Pancreas (tissue), 10 donors: ENCODE measurements at regions not wholly inside any gene's neighbourhood (a gene's known extent, or its start where the extent isn't known, plus 50 kb on each side); places are given as distances from the start of the nearest gene placed in this dataset.

Source experiments
- ATAC-seq, 4 donors: fragments of 200-7000 bp; cut with Tn5 transposase; one replicate each; pipeline versions ENCODE4 v1.8.0 to v1.9.1; 2020; ENCODE audit warnings: mild to moderate bottlenecking in 4 of 4, moderate library complexity in 4 of 4
- DNase-seq, 6 donors: peaks; one replicate each; pipeline ENCODE4 v3.0.0-alpha.2; 2020
- FAIRE-seq: peaks from 2 replicates; lab custom pipeline; 2012; peaks lifted over from hg19 to GRCh38; lab: Jason Lieb, UNC
- H3K27ac ChIP-seq, 4 donors: fragments of 200-600 bp; sonication (generic); 1 replicate in 3 of 4; 2 replicates in 1 of 4; pipeline versions ENCODE4 v1.5.0 to v1.8.0; 2020
- H3K27me3 ChIP-seq, 4 donors: fragments of 200-600 bp; one replicate each; pipeline ENCODE4 v1.8.0; 2021
- H3K36me3 ChIP-seq, 3 donors: fragments of 200-600 bp; sonication (generic) in 1 of 3; one replicate each; pipeline versions ENCODE4 v1.5.0 to v1.8.0; 2020 to 2021
- H3K4me1 ChIP-seq, 3 donors: fragments of 200-600 bp; one replicate each; pipeline ENCODE4 v1.8.0; 2021
- H3K4me3 ChIP-seq, 4 donors: fragments of 200-600 bp; sonication (generic) in 2 of 4; one replicate each; pipeline versions ENCODE4 v1.5.0 to v1.8.0; 2020 to 2021
- H3K9me3 ChIP-seq, 4 donors: fragments of 200-600 bp; one replicate each; pipeline ENCODE4 v1.8.0; 2021
- CTCF ChIP-seq, 4 donors: fragments of 200-600 bp; sonication (generic) in 3 of 4; IDR thresholded peaks; one replicate each; pipeline versions ENCODE4 v1.5.0 to v1.8.0; 2021; ENCODE audit warnings: antibody characterized with exemption in 4 of 4
- WGBS, 2 donors: extraction: QIAGEN DNeasy Blood & Tissue Kit; methylation state at CpG; one replicate each; pipeline ENCODE4 v1.1.7; 2013; 5-methylcytosine and 5-hydroxymethylcytosine counted together
- intact Hi-C, 3 donors: fragments of 100-400 bp; cut with DNase I; formaldehyde crosslinking; loops; one replicate each; pipeline versions ENCODE4 v1.11.1 to v1.14.2; 2022
- donor health status: healthy with polysubstance abuse.
- donor health status: DM: no; HTN: no; CAD: no; lungs with moderate emphysema.
- donor health status: DM: no; HTN: no; CAD: no.
- donor health status: control.
- donor health status: control.
- donor health status: Bipolar disorder and iron deficiency.
- donor health status: DM: yes; HTN: yes; CAD: no.
- donor health status: DM: no; HTN: no; CAD: no.
- donor health status: DM: no; HTN: no; CAD: no.
- donor health status: DM: yes; HTN: yes; CAD: no.

GRCh38 chr3:148073721-148074456 is 623.8 kb upstream of the AGTR1 start:
- FAIRE-seq (no peak), ATAC-seq (no peak), DNase-seq (no peak)
- Histone ChIP-seq H3K4me1 (no peaks in the 10 kb centered on the region), H3K9me3 (no peaks in the 10 kb centered on the region), H3K36me3 (no peaks in the 10 kb centered on the region), H3K4me3 (no peak overlapping the region), H3K27me3 (no peaks in the 10 kb centered on the region), H3K27ac (no peak overlapping the region)
- WGBS, 2 donors, result 72 to 76% methylated on average over 4 of the region's 4 CpGs
- intact Hi-C loops, result no loop called here
- TF ChIP-seq CTCF (IDR thresholded peaks at IDR 0.05), result no peak

- WGBS, 2 donors, result 66 to 69% methylated on average over 2 of the region's 2 CpGs
- Histone ChIP-seq H3K27me3 (no peaks in the 10 kb centered on the region), H3K4me1 (no peaks in the 10 kb centered on the region), H3K9me3 (no peaks in the 10 kb centered on the region), H3K27ac (no peak overlapping the region), H3K36me3 (no peaks in the 10 kb centered on the region), H3K4me3 (no peak overlapping the region)
- TF ChIP-seq CTCF (IDR thresholded peaks at IDR 0.05), result no peak
- no peak for ATAC-seq
- no peak for FAIRE-seq
- no peak for DNase-seq
- intact Hi-C loops, result no loop called here
Observed at GRCh38 chr3:148074946-148075345, 622.8 kb upstream of the AGTR1 start.

GRCh38 chr3:148075771-148076716 is 621.7 kb upstream of the AGTR1 start:
- WGBS, 2 donors, result 49 to 58% methylated on average over 5 of the region's 5 CpGs
- Histone ChIP-seq H3K36me3 (no peaks in the 10 kb centered on the region), H3K9me3 (no peaks in the 10 kb centered on the region), H3K27me3 (no peaks in the 10 kb centered on the region), H3K27ac (no peak overlapping the region), H3K4me3 (no peak overlapping the region), H3K4me1 (no peaks in the 10 kb centered on the region)
- intact Hi-C loops, result no loop called here
- peak in 3 of 4 donors; percentile 51 to 70 (median 56) for ATAC-seq
- no peak for FAIRE-seq
- peak in 1 of 4 donors; percentile 26 for TF ChIP-seq CTCF (IDR thresholded peaks at IDR 0.05)
- no peak for DNase-seq

DNA sequence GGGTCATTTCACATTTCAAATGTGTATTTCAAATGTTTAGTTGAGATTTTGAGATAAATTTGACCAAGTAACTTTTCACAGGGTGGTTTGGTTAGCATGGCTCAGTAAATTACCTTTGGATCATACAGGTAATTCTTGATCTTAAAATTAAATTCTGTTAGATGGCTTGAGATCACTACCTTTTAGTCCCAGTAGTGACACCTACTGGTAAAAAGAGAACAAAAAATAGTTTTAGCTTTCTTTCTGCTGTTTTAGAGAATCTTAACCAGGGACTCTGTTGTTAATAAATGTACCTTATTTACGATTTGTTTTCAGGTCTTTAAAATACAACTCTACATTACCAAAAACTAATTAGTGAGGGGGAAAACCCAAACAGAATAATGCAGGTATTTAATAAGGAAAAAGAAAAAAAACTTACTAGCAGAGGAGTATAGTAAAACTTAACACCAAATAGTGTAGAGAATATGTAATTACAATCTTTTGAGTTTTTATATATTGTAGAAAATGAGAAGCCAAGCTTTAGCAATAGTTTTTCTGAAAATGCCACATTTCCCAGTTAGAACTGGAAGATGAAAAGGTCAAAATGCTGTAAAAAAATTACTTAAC is 620.3 kb upstream of the AGTR1 start:
- intact Hi-C loops, result no loop called here
- ATAC-seq (peak in 1 of 4 donors; percentile 36), FAIRE-seq (peak; percentile 53), DNase-seq (no peak)
- 1 to 2% methylated on average over 1 of the region's 1 CpG for WGBS, 2 donors
- Histone ChIP-seq H3K9me3 (no peaks in the 10 kb centered on the region), H3K36me3 (no peaks in the 10 kb centered on the region), H3K4me3 (no peak overlapping the region), H3K27me3 (no peaks in the 10 kb centered on the region), H3K27ac (no peak overlapping the region), H3K4me1 (no peaks in the 10 kb centered on the region)
- TF ChIP-seq CTCF (IDR thresholded peaks at IDR 0.05), result peak in 3 of 4 donors; percentile 11 to 28 (median 26)
